Psoas muscle (tissue), 7 donors: ENCODE measurements at regions not wholly inside any gene's neighbourhood (a gene's known extent, or its start where the extent isn't known, plus 50 kb on each side); places are given as distances from the start of the nearest gene placed in this dataset.

Experiments
- ATAC-seq, 4 donors: fragments of 200-7000 bp; cut with Tn5 transposase; one replicate each; pipeline ENCODE4 v1.9.1; 2020; ENCODE audit warnings: moderate library complexity in 3 of 4, mild to moderate bottlenecking in 2 of 4
- DNase-seq, 2 donors: peaks; one replicate each; pipeline ENCODE4 v3.0.0-alpha.2; 2020
- H3K27ac ChIP-seq: fragments of 200-600 bp; one replicate; pipeline ENCODE4 v1.8.0; 2022
- H3K27me3 ChIP-seq, 3 donors: fragments of 200-600 bp in 1 of 3; one replicate each; pipeline versions ENCODE4 v1.6.1 to v1.8.0; 2013 to 2022; ENCODE audit warnings: low read length in 2 of 3, mild to moderate bottlenecking in 2 of 3, moderate library complexity in 1 of 3; ENCODE audit not compliant: insufficient read depth in 3 of 3
- H3K36me3 ChIP-seq, 2 donors: fragments of 200-600 bp in 1 of 2; one replicate each; pipeline versions ENCODE4 v1.6.1 to v1.8.0; 2013 to 2022; ENCODE audit warnings: low read depth in 1 of 2, mild to moderate bottlenecking in 1 of 2, moderate library complexity in 1 of 2; ENCODE audit not compliant: insufficient read depth in 1 of 2
- H3K4me1 ChIP-seq: fragments of 200-600 bp; one replicate; pipeline ENCODE4 v1.8.0; 2022
- H3K4me3 ChIP-seq: fragments of 200-600 bp; one replicate; pipeline ENCODE4 v1.8.0; 2022; ENCODE audit warnings: mild to moderate bottlenecking
- H3K9me3 ChIP-seq: fragments of 200-600 bp; one replicate; pipeline ENCODE4 v1.8.0; 2022
- CTCF ChIP-seq: fragments of 200-600 bp; IDR thresholded peaks from one replicate; pipeline ENCODE4 v1.8.0; 2022; ENCODE audit warnings: antibody characterized with exemption
- WGBS, 3 donors: extraction: QIAGEN DNeasy Blood & Tissue Kit; methylation state at CpG; one replicate each; pipeline versions ENCODE4 v1.1.6 to v1.1.7; 2013; 5-methylcytosine and 5-hydroxymethylcytosine counted together
- intact Hi-C, 2 donors: fragments of 100-400 bp; cut with DNase I; formaldehyde crosslinking; loops; one replicate each; pipeline versions ENCODE4 v1.11.0 to v1.14.2; 2022
- donor health status: healthy with polysubstance abuse.
- donor health status: DM: no; HTN: no; CAD: no; lungs with moderate emphysema.
- donor health status: Bipolar disorder and iron deficiency.
- donor health status: healthy.
- donor health status: DM: yes; HTN: yes; CAD: no.
- donor health status: DM: no; HTN: no; CAD: no.
- donor health status: DM: yes; HTN: yes; CAD: no.

GRCh38 chr18:6487968-6488367, 73.3 kb upstream of the L3MBTL4 start:
- Histone ChIP-seq H3K4me3 (no peak overlapping the region), H3K27me3 (no peaks in the 10 kb centered on the region), H3K36me3 (no peaks in the 10 kb centered on the region), H3K27ac (no peak overlapping the region), H3K9me3 (no peaks in the 10 kb centered on the region), H3K4me1 (no peaks in the 10 kb centered on the region)
- intact Hi-C loops: loop anchor here in 1 of 2 donors (10.0 kb wide), 1 partner anchor 613 kb away; no protein-coding TSS in a partner anchor
- no peak for DNase-seq
- ATAC-seq: no peak
- WGBS, 3 donors: 76 to 82% (median 80%) methylated on average over 1 of the region's 1 CpG
- no peak for TF ChIP-seq CTCF

GRCh38 chr18:6488956-6489355, 74.2 kb upstream of the L3MBTL4 start:
- no peak for TF ChIP-seq CTCF
- H3K9me3 ChIP-seq: no peaks in the 10 kb centered on the region
- intact Hi-C loops: loop anchor here in 1 of 2 donors (10.0 kb wide), 1 partner anchor 614 kb away; no protein-coding TSS in a partner anchor
- H3K4me1 ChIP-seq: no peaks in the 10 kb centered on the region
- ATAC-seq (no peak), DNase-seq (no peak)
- no peak overlapping the region for H3K4me3 ChIP-seq
- no peak overlapping the region for H3K27ac ChIP-seq
- H3K36me3 ChIP-seq: no peaks in the 10 kb centered on the region
- H3K27me3 ChIP-seq: no peaks in the 10 kb centered on the region
- 98 to 100% (median 100%) methylated on average over 1 of the region's 1 CpG for WGBS, 3 donors

- Histone ChIP-seq H3K27me3 (no peaks in the 10 kb centered on the region), H3K4me3 (no peak overlapping the region), H3K27ac (no peak overlapping the region), H3K4me1 (no peaks in the 10 kb centered on the region), H3K9me3 (no peaks in the 10 kb centered on the region), H3K36me3 (no peaks in the 10 kb centered on the region)
- DNase-seq (no peak), ATAC-seq (no peak)
- intact Hi-C loops: loop anchor here in 1 of 2 donors (10.0 kb wide), 1 partner anchor 615 kb away; no protein-coding TSS in a partner anchor
- 79 to 84% (median 79%) methylated on average over 2 of the region's 2 CpGs for WGBS, 3 donors
- no peak for TF ChIP-seq CTCF
Measured at GRCh38 chr18:6489977-6490376, 75.3 kb upstream of the L3MBTL4 start.

- intact Hi-C loops: no loop called here
- H3K4me1 ChIP-seq: no peaks in the 10 kb centered on the region
- H3K4me3 ChIP-seq: no peak overlapping the region
- DNase-seq (no peak), ATAC-seq (no peak)
- no peaks in the 10 kb centered on the region for H3K27me3 ChIP-seq
- H3K9me3 ChIP-seq: no peaks in the 10 kb centered on the region
- no peak for TF ChIP-seq CTCF
- H3K36me3 ChIP-seq: no peaks in the 10 kb centered on the region
- 61 to 66% (median 63%) methylated on average over 5 of the region's 5 CpGs for WGBS, 3 donors
- H3K27ac ChIP-seq: no peak overlapping the region
Measured at GRCh38 chr18:6493194-6493593, 78.5 kb upstream of the L3MBTL4 start.

DNA sequence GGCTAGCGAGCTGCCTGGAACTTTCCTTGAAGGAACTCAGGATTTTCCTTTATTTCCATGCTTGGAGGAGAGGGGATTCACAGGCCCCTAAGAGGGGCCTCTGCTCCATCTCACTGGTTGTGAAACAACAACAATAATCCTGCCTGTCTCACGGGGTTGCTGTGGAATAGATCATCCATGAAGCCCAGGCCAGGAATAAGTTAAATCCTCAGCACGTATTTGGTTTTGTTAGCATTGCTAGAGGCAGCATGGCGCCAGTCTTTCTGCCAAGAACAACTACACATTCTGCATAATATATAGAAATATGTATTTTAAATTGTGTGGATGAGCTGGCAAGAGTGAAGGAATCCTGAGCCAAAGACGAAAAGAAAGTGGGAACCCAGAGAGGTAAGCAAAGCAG, 80.8 kb upstream of the L3MBTL4 start:
- no peak overlapping the region for H3K4me3 ChIP-seq
- DNase-seq (no peak), ATAC-seq (no peak)
- WGBS, 3 donors: 71 to 78% (median 75%) methylated on average over 5 of the region's 5 CpGs
- H3K9me3 ChIP-seq: no peaks in the 10 kb centered on the region
- H3K27ac ChIP-seq: no peak overlapping the region
- H3K27me3 ChIP-seq: no peaks in the 10 kb centered on the region
- no peaks in the 10 kb centered on the region for H3K4me1 ChIP-seq
- intact Hi-C loops: no loop called here
- TF ChIP-seq CTCF: no peak
- H3K36me3 ChIP-seq: no peaks in the 10 kb centered on the region
